ENCODE measurements at regions not wholly inside any gene's neighbourhood (a gene's known extent, or its start where the extent isn't known, plus 50 kb on each side); places are given as distances from the start of the nearest gene placed in this dataset.

- TF ChIP-seq CTCF (IDR thresholded peaks at IDR 0.05; ENCODE audit: insufficient read depth, low read length, missing control alignments), result no peak
- DNase-seq (ENCODE audit: low read depth, low spot score), result no peak
- ChIA-PET POLR2A (interaction anchor here (0.6 kb wide), 1 partner anchor 17 kb away, joined by 3 read pairs; no protein-coding TSS in a partner anchor), CTCF (interaction anchor here (0.6 to 1.6 kb wide), 3 partner anchors 11 to 1179 kb away, joined by 3 to 4 read pairs (median 4); no protein-coding TSS in a partner anchor)
- H3K4me3 ChIP-seq (ENCODE audit: low read depth, low read length), result no peak overlapping the region
These were observed 111.3 kb upstream of the IGFBP3 start for GRCh38 chr7:46032353-46032752.

GRCh38 chr7:46029111-46029704 is 108.1 kb upstream of the IGFBP3 start:
- no peak for TF ChIP-seq CTCF (IDR thresholded peaks at IDR 0.05; ENCODE audit: insufficient read depth, low read length, missing control alignments)
- ChIA-PET POLR2A (no interaction called here), CTCF (no interaction called here)
- DNase-seq (ENCODE audit: low read depth, low spot score), result no peak
- no peak overlapping the region for H3K4me3 ChIP-seq (ENCODE audit: low read depth, low read length)

- CTCF ChIA-PET, result no interaction called here
- no peak for TF ChIP-seq CTCF (IDR thresholded peaks at IDR 0.05; ENCODE audit: insufficient read depth, low read length, missing control alignments)
- DNase-seq (ENCODE audit: low read depth, low spot score), result no peak
- POLR2A ChIA-PET, result no interaction called here
- no peak overlapping the region for H3K4me3 ChIP-seq (ENCODE audit: low read depth, low read length)
These were observed 107.2 kb upstream of the IGFBP3 start for GRCh38 chr7:46028246-46028645.

GRCh38 chr7:46026741-46027140 is 105.7 kb upstream of the IGFBP3 start:
- DNase-seq (ENCODE audit: low read depth, low spot score), result no peak
- POLR2A ChIA-PET, result no interaction called here
- CTCF ChIA-PET, result no interaction called here
- no peak overlapping the region for H3K4me3 ChIP-seq (ENCODE audit: low read depth, low read length)
- no peak for TF ChIP-seq CTCF (IDR thresholded peaks at IDR 0.05; ENCODE audit: insufficient read depth, low read length, missing control alignments)

GRCh38 chr7:46024263-46024916 is 103.3 kb upstream of the IGFBP3 start:
- DNase-seq (ENCODE audit: low read depth, low spot score), result no peak
- ChIA-PET CTCF (no interaction called here), POLR2A (no interaction called here)
- TF ChIP-seq CTCF (IDR thresholded peaks at IDR 0.05; ENCODE audit: insufficient read depth, low read length, missing control alignments), result no peak
- H3K4me3 ChIP-seq (ENCODE audit: low read depth, low read length), result no peak overlapping the region

GRCh38 chr7:46022397-46022796 is 101.3 kb upstream of the IGFBP3 start:
- CTCF ChIA-PET, result interaction anchor here (1.2 kb wide), 1 partner anchor 49 kb away, joined by 3 read pairs; no protein-coding TSS in a partner anchor
- TF ChIP-seq CTCF (IDR thresholded peaks at IDR 0.05; ENCODE audit: insufficient read depth, low read length, missing control alignments), result no peak
- no peak overlapping the region for H3K4me3 ChIP-seq (ENCODE audit: low read depth, low read length)
- DNase-seq (ENCODE audit: low read depth, low spot score), result no peak
- POLR2A ChIA-PET, result no interaction called here

Measured in AG04449 (cell line).